ENCODE measurements at regions not wholly inside any gene's neighbourhood (a gene's known extent, or its start where the extent isn't known, plus 50 kb on each side); places are given as distances from the start of the nearest gene placed in this dataset.

DNA sequence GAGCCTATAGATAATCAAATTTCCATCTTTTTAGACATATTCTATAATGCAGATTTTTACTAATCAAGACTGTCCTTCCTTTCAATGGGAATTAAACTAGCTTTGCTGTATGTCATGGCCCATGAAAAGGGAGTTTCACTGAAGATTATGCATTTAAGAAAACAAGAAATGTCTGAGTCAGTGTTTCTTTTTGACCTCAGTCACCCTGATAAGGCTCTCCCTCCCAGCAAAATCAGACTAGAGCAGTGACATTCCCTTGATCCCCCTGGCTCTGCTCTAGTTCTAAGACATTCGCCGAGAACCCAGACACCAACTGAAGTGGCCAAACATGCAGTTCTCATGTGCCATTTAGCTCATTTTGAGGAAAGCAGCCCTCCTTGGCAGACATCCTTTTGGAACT lies 442.0 kb downstream of the ACTL7B start:
- Histone ChIP-seq H4K20me1 (ENCODE audit: insufficient read depth, low read length, poor library complexity, severe bottlenecking) (no peaks in the 10 kb centered on the region), H3K27me3 (ENCODE audit: insufficient read depth, low read length, poor library complexity, severe bottlenecking) (no peaks in the 10 kb centered on the region), H3K4me2 (ENCODE audit: low read depth, low read length, poor library complexity, severe bottlenecking) (no peak overlapping the region), H3K36me3 (ENCODE audit: insufficient read depth, low read length) (no peaks in the 10 kb centered on the region), H3K4me3 (ENCODE audit: low read length, poor library complexity, severe bottlenecking) (no peak overlapping the region), H3K9me2 (replicated peaks; ENCODE audit: low read depth, low read length) (no peaks in the 10 kb centered on the region; the same call in 1 of the 2 replicates), H3F3A (ENCODE audit: low read depth) (no peaks in the 10 kb centered on the region), H3K9me3 (ENCODE audit: insufficient read depth, low read depth, low read length) (no peaks in the 10 kb centered on the region), H2AFZ (ENCODE audit: low read length) (no peak overlapping the region), H3K4me1 (ENCODE audit: insufficient read depth, low read length, poor library complexity, severe bottlenecking) (no peaks in the 10 kb centered on the region), H3K79me2 (ENCODE audit: insufficient read depth, low read length) (no peaks in the 10 kb centered on the region), H3K9ac (ENCODE audit: low read depth, low read length, poor library complexity, severe bottlenecking) (no peak overlapping the region)
- TF ChIP-seq EZH2phosphoT487 (IDR thresholded peaks at IDR 0.05; ENCODE audit: borderline replicate concordance) (no peak), CTCF (conservative IDR thresholded peaks at IDR 0.05; ENCODE audit: low read length) (no peak)

DNA sequence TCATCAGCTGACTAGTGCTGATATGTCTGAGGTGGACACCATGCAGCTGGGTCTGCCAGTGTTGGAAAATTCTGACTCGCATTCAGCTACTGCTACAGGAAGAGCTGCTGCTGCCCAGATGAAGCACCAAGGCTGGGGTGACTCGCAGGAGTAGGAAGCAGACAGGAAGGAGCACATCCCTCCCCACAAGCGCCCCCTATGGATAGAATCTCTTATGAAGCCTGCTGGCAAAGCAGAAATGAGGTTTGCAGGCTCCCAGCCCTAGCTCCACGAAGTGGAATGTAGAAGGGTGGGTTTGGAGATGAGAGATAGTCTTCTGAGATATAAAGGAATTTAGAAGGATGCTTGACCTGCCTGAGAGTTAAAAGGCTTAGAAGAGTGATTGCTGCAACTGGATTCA lies 443.0 kb downstream of the ACTL7B start:
- Histone ChIP-seq H4K20me1 (ENCODE audit: insufficient read depth, low read length, poor library complexity, severe bottlenecking) (no peaks in the 10 kb centered on the region), H3K4me1 (ENCODE audit: insufficient read depth, low read length, poor library complexity, severe bottlenecking) (no peaks in the 10 kb centered on the region), H3F3A (ENCODE audit: low read depth) (no peaks in the 10 kb centered on the region), H3K9me3 (ENCODE audit: insufficient read depth, low read depth, low read length) (no peaks in the 10 kb centered on the region), H3K36me3 (ENCODE audit: insufficient read depth, low read length) (no peaks in the 10 kb centered on the region), H3K4me2 (ENCODE audit: low read depth, low read length, poor library complexity, severe bottlenecking) (no peak overlapping the region), H3K9me2 (replicated peaks; ENCODE audit: low read depth, low read length) (no peaks in the 10 kb centered on the region; the same call in 1 of the 2 replicates), H2AFZ (ENCODE audit: low read length) (no peak overlapping the region), H3K9ac (ENCODE audit: low read depth, low read length, poor library complexity, severe bottlenecking) (no peak overlapping the region), H3K27me3 (ENCODE audit: insufficient read depth, low read length, poor library complexity, severe bottlenecking) (no peaks in the 10 kb centered on the region), H3K79me2 (ENCODE audit: insufficient read depth, low read length) (no peaks in the 10 kb centered on the region), H3K4me3 (ENCODE audit: low read length, poor library complexity, severe bottlenecking) (no peak overlapping the region)
- TF ChIP-seq EZH2phosphoT487 (IDR thresholded peaks at IDR 0.05; ENCODE audit: borderline replicate concordance) (no peak), CTCF (conservative IDR thresholded peaks at IDR 0.05; ENCODE audit: low read length) (no peak)

DNA sequence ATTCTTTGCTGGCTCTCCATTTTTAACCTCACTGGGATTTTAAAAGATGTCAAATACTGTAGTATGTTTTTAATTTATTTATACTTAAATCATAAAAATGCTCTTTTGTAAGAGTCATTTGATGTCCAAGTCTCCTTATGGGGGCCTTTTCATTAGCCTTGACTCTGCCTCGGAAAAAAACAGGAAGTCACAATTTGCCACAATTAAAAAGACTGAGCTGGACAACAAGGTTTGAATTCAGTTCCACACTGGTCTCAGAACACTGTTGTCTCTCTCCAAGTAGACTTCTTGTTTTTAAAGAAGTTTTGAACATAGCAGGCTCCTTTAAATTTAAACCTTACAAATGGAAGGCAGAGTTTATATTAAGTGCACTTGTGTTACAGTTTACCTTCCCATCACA lies 444.2 kb downstream of the ACTL7B start:
- Histone ChIP-seq H3K9me2 (replicated peaks; ENCODE audit: low read depth, low read length) (no peaks in the 10 kb centered on the region; the same call in 1 of the 2 replicates), H3K79me2 (ENCODE audit: insufficient read depth, low read length) (no peaks in the 10 kb centered on the region), H3K4me3 (ENCODE audit: low read length, poor library complexity, severe bottlenecking) (no peak overlapping the region), H3F3A (ENCODE audit: low read depth) (no peaks in the 10 kb centered on the region), H3K4me2 (ENCODE audit: low read depth, low read length, poor library complexity, severe bottlenecking) (no peak overlapping the region), H3K9me3 (ENCODE audit: insufficient read depth, low read depth, low read length) (no peaks in the 10 kb centered on the region), H3K36me3 (ENCODE audit: insufficient read depth, low read length) (no peaks in the 10 kb centered on the region), H3K9ac (ENCODE audit: low read depth, low read length, poor library complexity, severe bottlenecking) (no peak overlapping the region), H3K4me1 (ENCODE audit: insufficient read depth, low read length, poor library complexity, severe bottlenecking) (no peaks in the 10 kb centered on the region), H3K27me3 (ENCODE audit: insufficient read depth, low read length, poor library complexity, severe bottlenecking) (no peaks in the 10 kb centered on the region), H2AFZ (ENCODE audit: low read length) (no peak overlapping the region), H4K20me1 (ENCODE audit: insufficient read depth, low read length, poor library complexity, severe bottlenecking) (no peaks in the 10 kb centered on the region)
- TF ChIP-seq CTCF (conservative IDR thresholded peaks at IDR 0.05; ENCODE audit: low read length) (no peak), EZH2phosphoT487 (IDR thresholded peaks at IDR 0.05; ENCODE audit: borderline replicate concordance) (no peak)

All from Loucy (cell line).